Jurkat, Clone E6-1 (cell line): ENCODE measurements at regions not wholly inside any gene's neighbourhood (a gene's known extent, or its start where the extent isn't known, plus 50 kb on each side); places are given as distances from the start of the nearest gene placed in this dataset.

ENCODE experiments used
- DNase-seq: peaks from one replicate; pipeline ENCODE4 v3.0.0-alpha.2; 2011; ENCODE audit warnings: low read depth, low spot score
- H3K4me3 ChIP-seq: 2 replicates; pipeline ENCODE4 v1.5.1; 2011; ENCODE audit warnings: mild to moderate bottlenecking, low read length, control low read depth, moderate library complexity

DNA sequence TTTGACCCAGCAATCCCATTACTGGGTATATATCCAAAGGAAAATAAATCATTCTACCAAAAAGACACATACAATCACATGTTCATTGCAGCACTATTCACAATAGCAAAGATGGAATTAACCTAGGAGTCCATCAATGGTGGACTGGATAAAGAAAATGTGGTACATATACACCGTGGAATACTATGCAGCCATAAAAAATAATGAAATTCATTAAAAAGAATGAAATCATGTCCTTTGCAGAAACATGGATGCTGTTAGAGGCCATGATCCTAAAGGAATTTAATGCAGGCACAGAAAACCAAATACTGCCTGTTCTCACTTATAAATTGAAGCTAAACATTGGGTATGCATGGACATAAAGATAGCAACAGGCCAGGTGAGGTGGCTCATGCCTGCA, 61.9 kb upstream of the BMP6 start:
- H3K4me3 ChIP-seq, result no peak overlapping the region
- no peak for DNase-seq

DNA sequence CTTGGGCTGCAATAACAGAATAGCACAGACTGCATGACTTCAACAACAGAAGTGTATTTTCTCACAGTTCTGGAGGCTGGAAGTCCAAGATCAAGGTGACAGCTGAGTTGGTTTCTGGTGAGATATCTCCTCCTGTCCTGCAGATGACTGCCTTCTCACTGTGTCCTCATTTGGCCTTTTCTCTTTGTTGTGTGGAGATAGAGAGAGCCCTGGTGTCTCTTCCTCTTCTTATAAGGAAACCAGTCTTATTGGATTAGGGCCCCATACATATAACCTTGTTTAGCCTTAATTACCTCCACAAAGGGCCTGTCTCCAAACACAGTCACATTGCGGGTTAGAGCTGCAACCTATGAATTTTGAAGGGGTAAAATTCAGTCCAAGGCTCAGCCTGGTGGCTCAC, 57.0 kb upstream of the BMP6 start:
- H3K4me3 ChIP-seq, result no peak overlapping the region
- DNase-seq, result no peak

GRCh38 chr6:7669742-7670141, 56.2 kb upstream of the BMP6 start:
- DNase-seq, result no peak
- H3K4me3 ChIP-seq, result no peak overlapping the region

GRCh38 chr6:7671076-7671475, 54.8 kb upstream of the BMP6 start:
- no peak overlapping the region for H3K4me3 ChIP-seq
- no peak for DNase-seq

- no peak overlapping the region for H3K4me3 ChIP-seq
- DNase-seq, result no peak
These were observed 54.3 kb upstream of the BMP6 start for GRCh38 chr6:7671581-7671980.

DNA sequence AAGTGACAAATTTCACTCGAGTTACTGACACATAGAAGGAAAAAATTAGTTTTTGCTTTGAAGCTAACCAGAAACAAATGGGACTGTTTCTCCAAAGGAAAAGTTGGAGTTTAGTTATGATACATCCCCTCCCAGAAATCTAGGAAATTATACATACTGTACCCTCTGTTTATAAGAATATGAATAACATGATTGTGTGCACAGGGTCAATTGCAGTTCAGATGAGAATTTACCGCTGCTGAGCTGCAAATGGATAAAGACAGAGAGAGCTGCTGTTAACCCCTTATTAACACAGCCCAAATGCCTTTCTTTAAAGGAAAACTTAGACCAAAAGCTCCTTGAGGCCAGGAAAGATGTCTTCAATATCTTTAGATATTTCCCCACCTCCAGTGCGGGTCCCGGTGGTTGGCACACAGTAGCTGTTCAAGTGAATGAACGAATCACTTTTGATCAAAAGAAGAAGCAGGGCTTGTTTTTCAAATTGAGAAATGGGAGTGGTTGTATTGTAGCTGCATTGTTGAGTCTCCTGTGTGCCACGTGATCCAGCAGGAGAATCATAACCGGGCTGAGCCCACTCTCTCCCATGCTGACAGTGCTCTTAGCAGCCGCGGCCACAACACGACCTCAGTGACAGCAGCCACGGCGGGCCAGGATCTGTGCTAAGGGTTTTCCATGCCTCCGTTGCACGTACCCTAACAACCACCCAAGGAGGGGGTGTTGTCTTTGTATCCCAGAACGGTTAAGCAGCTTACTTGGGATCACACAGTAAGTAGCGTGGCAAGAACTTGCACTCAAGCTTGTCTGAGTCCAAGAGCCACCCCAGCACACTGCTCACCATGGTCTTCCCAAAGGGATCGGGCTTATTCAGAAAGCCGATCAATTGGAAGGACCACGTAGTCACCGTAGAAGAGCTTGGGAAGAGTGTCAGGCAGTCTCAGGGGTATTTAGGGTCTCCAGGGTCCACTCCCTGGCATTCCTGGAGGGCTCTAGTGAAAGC, 53.5 kb upstream of the BMP6 start:
- DNase-seq, result no peak
- no peak overlapping the region for H3K4me3 ChIP-seq

DNA sequence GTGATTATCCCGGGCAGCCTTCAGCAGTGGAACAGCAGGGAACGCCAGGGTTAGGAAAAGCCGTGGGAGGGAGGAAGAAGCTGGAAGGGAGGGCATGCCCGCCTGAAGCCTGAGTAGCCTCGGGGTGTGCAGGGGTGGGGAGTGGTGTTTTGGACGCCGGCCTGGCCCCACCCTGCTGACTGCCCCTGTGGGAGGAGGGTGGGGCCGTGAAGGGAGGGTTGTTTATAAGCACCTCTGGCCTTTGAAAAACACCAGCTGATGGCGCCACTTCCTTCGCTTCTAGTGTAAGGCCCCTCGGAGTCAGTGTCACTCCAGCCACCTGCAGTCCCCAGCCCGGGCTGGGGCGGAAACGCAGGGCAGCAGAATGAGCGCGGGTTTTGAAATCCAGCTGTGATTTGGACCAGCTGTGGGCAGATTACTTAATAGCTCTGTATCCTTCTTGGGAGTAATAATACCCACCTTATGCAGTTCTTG, 52.8 kb upstream of the BMP6 start:
- no peak for DNase-seq
- H3K4me3 ChIP-seq, result no peak overlapping the region

- DNase-seq, result peak; percentile 63
- H3K4me3 ChIP-seq, result no peak overlapping the region
These were observed 51.6 kb upstream of the BMP6 start for GRCh38 chr6:7674291-7674690.

DNA sequence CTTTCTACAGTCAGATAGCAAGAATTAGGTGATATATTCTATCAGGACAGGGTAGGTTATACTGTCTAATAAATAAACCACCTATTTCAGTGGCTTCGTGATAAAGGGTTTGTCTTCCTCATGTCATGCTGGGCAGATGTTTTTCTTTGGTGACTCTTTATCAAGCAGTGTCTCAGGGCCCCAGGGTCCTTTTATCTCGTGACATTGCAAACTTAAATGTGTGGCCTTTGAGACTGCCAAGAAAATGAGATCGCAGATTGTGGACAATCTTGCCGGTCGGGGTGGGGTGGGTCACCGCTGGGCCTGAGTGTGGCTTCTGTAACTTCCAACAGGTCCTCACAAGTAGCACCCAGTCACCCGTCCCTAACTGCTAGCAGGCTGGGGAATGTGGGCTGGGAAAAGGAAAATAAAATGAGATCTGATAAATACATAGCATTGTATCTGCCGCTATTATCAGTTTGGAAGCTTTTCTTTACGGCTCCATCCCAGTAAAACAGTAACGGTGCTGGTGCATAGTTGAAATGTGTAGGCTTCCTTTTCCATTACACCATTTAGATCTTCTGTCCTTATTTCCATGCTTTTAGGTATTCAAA, 50.5 kb upstream of the BMP6 start:
- DNase-seq, result no peak
- no peak overlapping the region for H3K4me3 ChIP-seq
